HepG2 (cell line): ENCODE measurements at regions not wholly inside any gene's neighbourhood (a gene's known extent, or its start where the extent isn't known, plus 50 kb on each side); places are given as distances from the start of the nearest gene placed in this dataset.

ENCODE experiments used
- FOXJ3 ChIP-seq: sonication (generic); formaldehyde crosslinking; IDR thresholded peaks from 2 replicates; pipeline ENCODE4 v1.4.0; 2020; ENCODE audit warnings: missing genetic modification reagents, mild to moderate bottlenecking, borderline replicate concordance
- HDAC2 ChIP-seq: sonication (generic); formaldehyde crosslinking; IDR thresholded peaks from 2 replicates; pipeline ENCODE4 v1.4.0; 2020; ENCODE audit warnings: missing genetic modification reagents
- STAT6 ChIP-seq: sonication (generic); formaldehyde crosslinking; IDR thresholded peaks from 2 replicates; pipeline ENCODE4 v1.4.0; 2020; ENCODE audit warnings: missing genetic modification reagents, mild to moderate bottlenecking, borderline replicate concordance

- TF ChIP-seq HDAC2 (CRISPR knock-in tag) (no peak), FOXJ3 (no peak), STAT6 (CRISPR knock-in tag) (no peak)
Measured at GRCh38 chr4:136748773-136749172, 783.5 kb downstream of the PCDH18 start.
